Progenitor cell of endocrine pancreas (in vitro differentiated cells): ENCODE measurements at regions not wholly inside any gene's neighbourhood (a gene's known extent, or its start where the extent isn't known, plus 50 kb on each side); places are given as distances from the start of the nearest gene placed in this dataset.
"Not testable (repeated sequence)": the region's sequence is repeated elsewhere in the genome, so short reads cannot be mapped to it uniquely, and the experiment has no call there.

Source experiments
- DNase-seq: peaks from one replicate; pipeline ENCODE4 v3.0.0; 2021; ENCODE audit warnings: low spot score; ENCODE audit not compliant: unreplicated experiment
- H3K27ac Mint-ChIP-seq: 2 replicates; pipeline ENCODE4 v1.8.0; 2021; ENCODE audit warnings: mild to moderate bottlenecking, moderate library complexity, mixed read lengths
- H3K27me3 Mint-ChIP-seq: 2 replicates; pipeline ENCODE4 v1.8.0; 2021; ENCODE audit warnings: mixed read lengths
- H3K36me3 Mint-ChIP-seq: 2 replicates; pipeline ENCODE4 v1.8.0; 2022; ENCODE audit warnings: mixed read lengths; ENCODE audit not compliant: insufficient read depth
- H3K4me1 Mint-ChIP-seq: 2 replicates; pipeline ENCODE4 v1.8.0; 2021; ENCODE audit warnings: low read depth, mixed read lengths
- H3K4me3 Mint-ChIP-seq: 2 replicates; pipeline ENCODE4 v1.8.0; 2021; ENCODE audit warnings: low read depth, mild to moderate bottlenecking, moderate library complexity, mixed read lengths
- H3K9me3 Mint-ChIP-seq: 2 replicates; pipeline ENCODE4 v1.8.0; 2021; ENCODE audit warnings: low read depth, mixed read lengths
- CTCF ChIP-seq: fragments of 200-600 bp; sonication (generic); IDR thresholded peaks from one replicate; pipeline ENCODE4 v1.5.0; 2021; ENCODE audit warnings: antibody characterized with exemption, mild to moderate bottlenecking; ENCODE audit not compliant: unreplicated experiment

DNA sequence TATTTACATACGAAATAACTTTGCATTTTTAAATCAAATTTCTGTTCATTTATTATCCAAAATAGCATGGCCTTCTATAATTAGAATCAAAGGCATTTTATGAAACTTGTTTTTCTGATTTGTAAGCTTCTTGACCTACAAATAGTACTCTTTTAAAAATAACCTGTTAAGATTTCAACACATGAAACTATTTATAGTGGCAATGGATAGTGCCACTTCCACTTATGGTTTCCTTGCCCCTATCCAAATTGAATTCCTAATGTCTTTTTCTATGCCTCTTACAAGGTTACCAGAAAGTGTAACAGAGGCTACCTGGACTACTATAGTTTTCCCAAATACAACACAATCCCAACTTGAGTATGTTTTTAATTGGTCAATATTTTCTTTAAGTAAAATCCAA is 263.5 kb downstream of the SEMA3D start:
- H3K4me1 Mint-ChIP-seq = no peaks in the 10 kb centered on the region

DNA sequence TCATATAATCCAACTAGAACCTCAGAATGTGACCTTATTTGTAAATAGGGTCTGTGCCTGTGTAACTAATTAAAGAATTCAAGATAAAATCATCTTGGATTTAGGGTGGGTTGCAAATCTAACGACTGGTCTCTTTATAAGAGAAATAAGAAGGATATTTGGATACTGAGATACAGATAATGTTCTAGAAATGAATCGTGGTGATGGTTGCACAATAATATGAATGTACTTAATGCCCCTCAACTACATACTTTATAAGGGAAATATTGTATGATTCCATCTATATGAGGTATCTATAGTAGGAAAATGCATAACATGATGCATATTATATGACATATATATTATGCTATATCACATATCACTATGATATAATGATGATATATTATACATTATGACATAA is 265.7 kb downstream of the SEMA3D start:
- Mint-ChIP-seq H3K9me3 (peaks cover 7% of the 10 kb centered on the region), H3K4me1 (no peaks in the 10 kb centered on the region), H3K27me3 (no peaks in the 10 kb centered on the region), H3K4me3 (no peak overlapping the region), H3K36me3 (no peaks in the 10 kb centered on the region), H3K27ac (no peak overlapping the region)
- no peak for TF ChIP-seq CTCF
- DNase-seq = no peak

More for the DNA sequence above, 263.5 kb downstream of the SEMA3D start:
- Mint-ChIP-seq H3K27ac (no peak overlapping the region), H3K36me3 (no peaks in the 10 kb centered on the region), H3K9me3 (peaks cover 7% of the 10 kb centered on the region), H3K4me3 (no peak overlapping the region), H3K27me3 (no peaks in the 10 kb centered on the region)
- no peak for DNase-seq
- TF ChIP-seq CTCF = no peak

DNA sequence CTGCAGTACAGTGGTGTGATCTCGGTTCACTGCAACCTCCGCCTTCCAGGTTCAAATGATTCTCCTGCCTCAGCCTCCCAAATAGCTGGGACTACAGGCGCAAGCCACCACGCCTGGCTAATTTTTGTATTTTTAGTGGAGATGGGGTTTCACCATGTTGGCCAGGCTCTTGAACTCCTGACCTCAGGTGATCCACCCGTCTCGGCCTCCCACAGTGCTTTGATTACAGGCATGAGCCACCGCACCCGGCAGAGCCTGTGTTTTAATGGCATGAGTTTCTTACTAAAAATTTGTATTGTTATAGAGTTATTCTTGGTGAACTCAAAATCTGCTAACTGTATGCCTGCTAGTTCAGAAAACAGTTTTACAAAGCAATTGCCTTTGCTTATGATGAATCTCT is 269.9 kb downstream of the SEMA3D start:
- H3K36me3 Mint-ChIP-seq, H3K9me3 Mint-ChIP-seq, H3K4me1 Mint-ChIP-seq, H3K27ac Mint-ChIP-seq, H3K4me3 Mint-ChIP-seq, DNase-seq, H3K27me3 Mint-ChIP-seq: not testable (repeated sequence)

DNA sequence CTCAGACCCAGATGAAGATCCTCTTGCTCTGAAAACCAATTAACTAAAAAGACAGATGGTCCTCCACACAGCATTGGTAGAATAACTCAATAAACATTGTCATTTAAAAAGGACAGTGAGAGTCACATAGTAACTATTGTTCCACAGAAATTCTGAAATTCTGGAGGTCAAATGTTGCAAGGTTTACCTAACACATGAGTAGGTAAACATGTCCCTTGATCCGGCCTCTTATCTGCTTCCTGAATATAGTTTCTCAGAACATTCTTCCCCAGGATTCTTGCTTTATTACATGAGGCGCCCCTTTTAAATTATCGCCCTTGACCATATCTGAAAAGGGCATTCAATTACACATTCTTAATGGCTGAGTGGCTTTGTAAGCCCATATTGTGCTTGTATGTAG is 270.7 kb downstream of the SEMA3D start:
- Mint-ChIP-seq H3K27ac (no peak overlapping the region), H3K4me1 (no peaks in the 10 kb centered on the region)

GRCh38 chr7:84914598-84914997 is 272.3 kb downstream of the SEMA3D start:
- no peak for DNase-seq
- TF ChIP-seq CTCF = no peak
- H3K27ac Mint-ChIP-seq = no peak overlapping the region
- H3K27me3 Mint-ChIP-seq = no peaks in the 10 kb centered on the region
- H3K4me3 Mint-ChIP-seq = no peak overlapping the region
- no peaks in the 10 kb centered on the region for H3K9me3 Mint-ChIP-seq
- H3K4me1 Mint-ChIP-seq = no peaks in the 10 kb centered on the region
- no peaks in the 10 kb centered on the region for H3K36me3 Mint-ChIP-seq

More for the DNA sequence above, 270.7 kb downstream of the SEMA3D start:
- DNase-seq = no peak
- Mint-ChIP-seq H3K4me3 (no peak overlapping the region), H3K27me3 (no peaks in the 10 kb centered on the region), H3K36me3 (no peaks in the 10 kb centered on the region), H3K9me3 (peaks cover 7% of the 10 kb centered on the region)
- TF ChIP-seq CTCF = no peak

- no peaks in the 10 kb centered on the region for H3K27me3 Mint-ChIP-seq
- no peak overlapping the region for H3K27ac Mint-ChIP-seq
- H3K4me1 Mint-ChIP-seq = no peaks in the 10 kb centered on the region
- TF ChIP-seq CTCF = no peak
- H3K9me3 Mint-ChIP-seq = no peaks in the 10 kb centered on the region
- no peaks in the 10 kb centered on the region for H3K36me3 Mint-ChIP-seq
- H3K4me3 Mint-ChIP-seq = no peak overlapping the region
- DNase-seq = no peak
Measured at GRCh38 chr7:84913731-84914130, 273.1 kb downstream of the SEMA3D start.
